Calu3 (cell line): ENCODE measurements at regions not wholly inside any gene's neighbourhood (a gene's known extent, or its start where the extent isn't known, plus 50 kb on each side); places are given as distances from the start of the nearest gene placed in this dataset.

Experiments
- BruUV-seq: library from RNA; stranded (reverse); fragments of 400-500 nt; replicated peaks from 2 replicates; lab custom pipeline; 2021; lab: Mats Ljungman, UMichigan
- CTCF ChIA-PET: fragments of 300-600 bp; sonication (Branson Sonifier 250); formaldehyde crosslinking; loops from one replicate; lab custom pipeline; 2022; ENCODE audit warnings: antibody characterized with exemption; lab: Charles Lee
- DNase-seq: peaks from one replicate; pipeline ENCODE4 v3.0.0; 2022
- H3K27ac Mint-ChIP-seq: one replicate; pipeline ENCODE4 v1.8.0; 2022; ENCODE audit warnings: mixed read lengths; ENCODE audit not compliant: unreplicated experiment
- H3K27me3 Mint-ChIP-seq: one replicate; pipeline ENCODE4 v1.8.0; 2022; ENCODE audit warnings: mixed read lengths; ENCODE audit not compliant: unreplicated experiment
- H3K36me3 Mint-ChIP-seq: one replicate; pipeline ENCODE4 v1.8.0; 2022; ENCODE audit warnings: mild to moderate bottlenecking, moderate library complexity, mixed read lengths; ENCODE audit not compliant: insufficient read depth, unreplicated experiment
- H3K4me1 Mint-ChIP-seq: one replicate; pipeline ENCODE4 v1.8.0; 2022; ENCODE audit warnings: mild to moderate bottlenecking, low read depth, mixed read lengths; ENCODE audit not compliant: unreplicated experiment
- H3K4me3 Mint-ChIP-seq: one replicate; pipeline ENCODE4 v1.8.0; 2022; ENCODE audit warnings: mild to moderate bottlenecking, low read depth, moderate library complexity, mixed read lengths; ENCODE audit not compliant: unreplicated experiment
- H3K9me3 Mint-ChIP-seq: one replicate; pipeline ENCODE4 v1.8.0; 2022; ENCODE audit warnings: low read depth, mixed read lengths; ENCODE audit not compliant: unreplicated experiment
- intact Hi-C: fragments of 100-400 bp; cut with micrococcal nuclease; formaldehyde crosslinking; loops from one replicate; pipeline ENCODE4 v1.10.0; 2022; ENCODE audit not compliant: unreplicated experiment
- TF ChIP-seq, protein P1 (sequence below): fragments of 200-600 bp; IDR thresholded peaks from one replicate; pipeline ENCODE4 v1.8.0; 2022; ENCODE audit warnings: antibody characterized with exemption; ENCODE audit not compliant: unreplicated experiment

DNA sequence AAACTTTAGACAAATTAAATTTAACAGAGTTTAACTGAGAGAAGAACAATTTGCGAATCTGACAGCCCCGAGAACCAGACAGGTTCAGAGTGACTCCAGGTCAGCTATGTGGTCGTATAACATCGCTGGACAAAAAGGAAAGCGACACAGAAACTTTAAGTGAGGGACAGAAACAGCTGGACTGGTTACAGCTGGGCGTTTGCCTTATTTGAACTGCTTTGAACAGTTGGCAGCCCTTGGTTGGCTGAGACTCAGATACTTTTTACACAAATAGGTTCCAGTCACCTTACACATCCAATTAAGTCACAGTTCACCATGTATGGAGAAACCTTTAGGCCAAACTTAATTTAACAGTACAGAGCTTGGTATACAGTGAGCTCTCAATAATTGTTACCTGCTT, 436.9 kb downstream of the GUCY1A2 start:
- no TSS peak for BruUV-seq
- DNase-seq: no peak
- CTCF ChIA-PET: no interaction called here
- H3K9me3 Mint-ChIP-seq: peaks cover 8% of the 10 kb centered on the region
- no peaks in the 10 kb centered on the region for H3K4me1 Mint-ChIP-seq
- TF ChIP-seq, protein P1, sequence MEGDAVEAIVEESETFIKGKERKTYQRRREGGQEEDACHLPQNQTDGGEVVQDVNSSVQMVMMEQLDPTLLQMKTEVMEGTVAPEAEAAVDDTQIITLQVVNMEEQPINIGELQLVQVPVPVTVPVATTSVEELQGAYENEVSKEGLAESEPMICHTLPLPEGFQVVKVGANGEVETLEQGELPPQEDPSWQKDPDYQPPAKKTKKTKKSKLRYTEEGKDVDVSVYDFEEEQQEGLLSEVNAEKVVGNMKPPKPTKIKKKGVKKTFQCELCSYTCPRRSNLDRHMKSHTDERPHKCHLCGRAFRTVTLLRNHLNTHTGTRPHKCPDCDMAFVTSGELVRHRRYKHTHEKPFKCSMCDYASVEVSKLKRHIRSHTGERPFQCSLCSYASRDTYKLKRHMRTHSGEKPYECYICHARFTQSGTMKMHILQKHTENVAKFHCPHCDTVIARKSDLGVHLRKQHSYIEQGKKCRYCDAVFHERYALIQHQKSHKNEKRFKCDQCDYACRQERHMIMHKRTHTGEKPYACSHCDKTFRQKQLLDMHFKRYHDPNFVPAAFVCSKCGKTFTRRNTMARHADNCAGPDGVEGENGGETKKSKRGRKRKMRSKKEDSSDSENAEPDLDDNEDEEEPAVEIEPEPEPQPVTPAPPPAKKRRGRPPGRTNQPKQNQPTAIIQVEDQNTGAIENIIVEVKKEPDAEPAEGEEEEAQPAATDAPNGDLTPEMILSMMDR: no peak
- no peak overlapping the region for H3K4me3 Mint-ChIP-seq
- H3K36me3 Mint-ChIP-seq: no peaks in the 10 kb centered on the region
- intact Hi-C loops: no loop called here
- no peak overlapping the region for H3K27ac Mint-ChIP-seq
- H3K27me3 Mint-ChIP-seq: no peaks in the 10 kb centered on the region

DNA sequence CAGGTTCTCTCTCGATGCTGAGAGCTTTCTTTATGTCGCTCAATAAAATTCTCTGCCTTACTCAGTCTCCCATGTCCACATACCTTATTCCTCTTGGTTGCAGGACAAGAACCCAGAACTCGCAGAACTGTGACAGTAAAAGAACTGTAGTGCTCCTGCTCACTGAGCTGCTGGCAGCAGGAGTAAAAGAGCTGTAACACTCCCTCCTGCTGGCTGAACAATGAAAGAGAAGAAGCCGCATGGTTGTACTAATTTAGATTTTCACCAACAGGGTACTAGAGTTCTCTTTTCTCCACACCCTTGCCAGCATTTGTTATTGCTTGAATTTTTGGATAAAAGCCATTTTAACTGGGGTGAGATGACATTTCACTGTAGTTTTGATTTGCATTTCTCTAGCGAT, 433.2 kb downstream of the GUCY1A2 start:
- intact Hi-C loops: no loop called here
- H3K36me3 Mint-ChIP-seq: no peaks in the 10 kb centered on the region
- BruUV-seq: no TSS peak
- no peak for DNase-seq
- H3K4me1 Mint-ChIP-seq: no peaks in the 10 kb centered on the region
- TF ChIP-seq, protein P1: no peak
- H3K27ac Mint-ChIP-seq: no peak overlapping the region
- no peaks in the 10 kb centered on the region for H3K27me3 Mint-ChIP-seq
- no peak overlapping the region for H3K4me3 Mint-ChIP-seq
- H3K9me3 Mint-ChIP-seq: peaks cover 6% of the 10 kb centered on the region
- CTCF ChIA-PET: no interaction called here

DNA sequence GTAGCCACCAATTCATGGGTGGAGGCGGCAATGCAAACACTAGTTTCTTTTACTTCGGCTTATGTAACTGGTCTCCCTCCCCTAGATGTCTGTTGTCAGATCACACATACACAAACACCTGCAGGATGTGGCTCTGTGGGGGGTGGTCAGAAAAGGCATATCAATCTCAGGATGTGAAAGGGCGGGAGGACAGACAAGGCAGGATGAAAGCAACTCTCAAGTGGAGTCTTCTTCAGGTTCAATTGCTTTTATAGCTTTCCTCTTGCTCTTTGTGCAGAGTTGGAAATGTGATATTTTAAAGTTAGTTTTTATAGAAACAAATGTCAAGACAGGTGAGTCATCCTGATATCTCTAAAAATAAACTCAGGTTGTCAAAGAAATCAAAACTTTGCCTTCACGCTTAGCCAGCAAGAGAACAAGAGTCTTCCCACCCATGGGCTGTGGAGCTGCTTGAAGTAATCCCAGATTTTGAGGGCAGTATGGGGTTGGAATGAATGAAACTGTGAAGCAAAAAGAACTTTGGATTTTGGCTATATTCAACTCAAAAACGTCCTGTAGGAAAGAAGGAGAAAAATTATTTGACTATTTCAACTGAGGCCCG, 423.4 kb downstream of the GUCY1A2 start:
- no peak for DNase-seq
- H3K9me3 Mint-ChIP-seq: peaks cover 7% of the 10 kb centered on the region
- H3K27ac Mint-ChIP-seq: no peak overlapping the region
- CTCF ChIA-PET: no interaction called here
- intact Hi-C loops: no loop called here
- H3K27me3 Mint-ChIP-seq: no peaks in the 10 kb centered on the region
- no peaks in the 10 kb centered on the region for H3K4me1 Mint-ChIP-seq
- no peak overlapping the region for H3K4me3 Mint-ChIP-seq
- no peaks in the 10 kb centered on the region for H3K36me3 Mint-ChIP-seq
- no TSS peak for BruUV-seq
- TF ChIP-seq, protein P1: no peak

DNA sequence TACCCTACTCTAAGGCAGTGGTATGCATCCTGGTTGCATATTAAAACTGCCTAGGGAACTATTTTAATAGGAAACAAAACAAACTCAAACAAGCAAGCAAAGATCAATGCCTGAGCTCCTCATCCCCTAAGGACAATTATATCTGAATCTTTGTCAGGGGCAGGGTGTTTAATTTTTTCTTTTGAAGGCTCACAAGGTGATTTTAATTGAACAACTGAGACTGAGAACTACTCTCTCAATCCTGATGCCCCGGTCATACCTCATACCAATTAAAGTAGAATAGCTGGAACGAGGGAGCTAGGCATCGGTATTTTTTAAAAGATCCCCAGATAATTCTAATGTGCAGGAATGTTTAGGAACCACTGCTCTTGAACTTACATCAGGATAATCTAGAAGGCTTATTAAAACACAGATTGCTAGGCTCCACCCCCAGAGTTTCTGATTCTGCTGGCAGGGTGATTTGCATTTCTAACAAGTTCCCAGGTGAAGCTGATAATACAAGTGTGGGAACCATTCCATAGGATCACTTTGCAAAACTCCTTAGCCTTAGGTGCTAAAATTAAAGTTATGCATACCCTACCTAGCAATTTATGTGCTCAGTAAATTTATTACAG, 416.5 kb downstream of the GUCY1A2 start:
- CTCF ChIA-PET: no interaction called here
- Mint-ChIP-seq H3K4me1 (no peaks in the 10 kb centered on the region), H3K4me3 (no peak overlapping the region), H3K36me3 (no peaks in the 10 kb centered on the region), H3K9me3 (peaks cover under 1% of the 10 kb centered on the region), H3K27ac (no peak overlapping the region), H3K27me3 (no peaks in the 10 kb centered on the region)
- TF ChIP-seq, protein P1: no peak
- intact Hi-C loops: no loop called here
- BruUV-seq: no TSS peak
- DNase-seq: no peak
